Heart left ventricle (tissue), 13 donors: ENCODE measurements at regions not wholly inside any gene's neighbourhood (a gene's known extent, or its start where the extent isn't known, plus 50 kb on each side); places are given as distances from the start of the nearest gene placed in this dataset.

Experiments used
- POLR2A ChIP-seq, 2 donors: fragments of 450-650 bp; IDR thresholded peaks; one replicate each; pipeline ENCODE4 v1.6.1; 2017; ENCODE audit warnings: antibody characterized with exemption in 2 of 2, mild to moderate bottlenecking in 2 of 2, moderate library complexity in 2 of 2
- TF ChIP-seq, protein P1 (sequence below), 12 donors: fragments of 200-600 bp; sonication (generic) in 4 of 12; IDR thresholded peaks; one replicate each; pipeline versions ENCODE4 v1.5.0 to v1.8.0; 2018 to 2022; ENCODE audit warnings: antibody characterized with exemption in 12 of 12, mild to moderate bottlenecking in 5 of 12
- donor health status: ischemic (EF 13 %, LVEDD 7.1; RV severe dilation, severe dysfunction).
- donor health status: DM: no; HTN: yes; CAD: no.
- donor health status: DM: no; HTN: no; CAD: no.
- donor health status: ischemic (EF 25% LVEDD 6.9; RV normal size, moderate dysfunction).
- donor health status: ischemic (EF 25% LVEDD 5.7; RV mildly dilated, moderate dysfunction).
- donor health status: ischemic (EF 35%, LVEDD 5.7; RV mildly dilated, moderate dysfunction).
- donor health status: nonischemic (EF 11% LVEDD 7.7; RV severe dilation, severe dysfunction).
- donor health status: DM: yes; HTN: yes; CAD: no.
- donor health status: PGD.
- donor health status: ischemic (EF 29% LVEDD 5.4; RV normal size, mild dysfunction).
- donor health status: nonischemic (EF 23%, LVEDD 6.1; RV moderate dilation, normal function).

DNA sequence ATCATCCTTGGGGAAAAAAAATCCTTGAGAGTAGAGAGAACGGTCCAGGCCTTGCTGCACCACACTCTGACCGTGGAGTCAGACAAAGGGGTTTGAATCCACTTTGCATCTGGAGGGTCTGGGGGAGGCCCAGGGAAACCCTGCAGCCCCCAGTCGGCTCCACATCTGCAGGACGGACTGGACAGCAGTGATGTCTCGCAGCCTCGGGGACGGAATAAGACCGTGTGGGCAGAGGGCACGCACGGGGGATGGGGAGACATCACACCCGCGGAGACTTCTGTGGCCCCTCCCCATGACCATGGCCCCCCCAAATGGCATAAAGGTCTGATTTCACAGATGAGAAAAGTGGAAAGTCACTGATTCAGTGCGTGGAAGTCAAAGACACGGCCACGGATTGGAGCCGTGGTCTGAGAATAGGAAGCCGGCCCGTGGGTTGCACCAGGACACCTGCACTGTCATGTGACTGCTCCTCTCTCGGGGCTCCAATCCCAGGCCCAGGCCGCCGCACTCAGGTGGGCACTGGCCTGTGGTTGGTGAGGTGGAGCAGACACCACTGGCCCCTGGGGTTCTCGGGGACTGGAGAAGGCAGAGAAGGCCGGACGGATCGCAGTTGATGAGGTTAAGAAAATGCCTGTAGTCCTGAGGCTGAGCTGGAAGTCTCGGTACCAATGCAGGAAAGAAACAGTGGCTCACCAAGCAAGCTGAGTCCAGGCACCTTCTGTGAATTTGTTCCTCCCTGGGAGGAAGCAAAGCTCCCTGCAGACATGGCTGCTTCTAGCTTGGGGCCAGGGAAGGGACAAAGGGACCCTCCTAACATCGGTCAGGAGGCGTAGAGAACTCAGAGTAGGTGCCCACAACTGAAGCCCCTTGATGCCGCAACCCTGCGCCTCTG lies 61.8 kb downstream of the RTP5 start:
- TF ChIP-seq, protein P1, sequence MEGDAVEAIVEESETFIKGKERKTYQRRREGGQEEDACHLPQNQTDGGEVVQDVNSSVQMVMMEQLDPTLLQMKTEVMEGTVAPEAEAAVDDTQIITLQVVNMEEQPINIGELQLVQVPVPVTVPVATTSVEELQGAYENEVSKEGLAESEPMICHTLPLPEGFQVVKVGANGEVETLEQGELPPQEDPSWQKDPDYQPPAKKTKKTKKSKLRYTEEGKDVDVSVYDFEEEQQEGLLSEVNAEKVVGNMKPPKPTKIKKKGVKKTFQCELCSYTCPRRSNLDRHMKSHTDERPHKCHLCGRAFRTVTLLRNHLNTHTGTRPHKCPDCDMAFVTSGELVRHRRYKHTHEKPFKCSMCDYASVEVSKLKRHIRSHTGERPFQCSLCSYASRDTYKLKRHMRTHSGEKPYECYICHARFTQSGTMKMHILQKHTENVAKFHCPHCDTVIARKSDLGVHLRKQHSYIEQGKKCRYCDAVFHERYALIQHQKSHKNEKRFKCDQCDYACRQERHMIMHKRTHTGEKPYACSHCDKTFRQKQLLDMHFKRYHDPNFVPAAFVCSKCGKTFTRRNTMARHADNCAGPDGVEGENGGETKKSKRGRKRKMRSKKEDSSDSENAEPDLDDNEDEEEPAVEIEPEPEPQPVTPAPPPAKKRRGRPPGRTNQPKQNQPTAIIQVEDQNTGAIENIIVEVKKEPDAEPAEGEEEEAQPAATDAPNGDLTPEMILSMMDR (IDR thresholded peaks at IDR 0.05), result no peak
- TF ChIP-seq POLR2A (IDR thresholded peaks at IDR 0.05), result no peak
